ENCODE measurements at regions not wholly inside any gene's neighbourhood (a gene's known extent, or its start where the extent isn't known, plus 50 kb on each side); places are given as distances from the start of the nearest gene placed in this dataset.

DNA sequence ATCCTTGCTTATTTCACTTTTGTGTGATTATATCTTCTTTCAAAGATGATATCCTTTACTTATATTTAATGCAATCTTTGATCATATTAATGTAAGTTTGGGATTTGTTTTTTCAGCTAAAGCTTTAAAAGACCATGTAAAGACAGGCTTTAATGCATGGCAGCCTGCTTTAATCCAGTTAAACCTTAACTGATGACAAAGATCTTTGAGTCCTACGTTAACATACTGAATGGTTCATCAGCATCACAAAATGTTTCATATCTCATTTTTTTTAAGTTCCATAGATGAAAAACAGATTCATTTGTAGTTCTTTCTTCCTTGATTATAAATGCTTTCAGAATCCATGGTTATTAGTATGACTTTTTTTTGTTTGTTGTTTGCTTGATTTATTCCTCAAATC, 1102.8 kb downstream of the FSTL5 start:
- TF ChIP-seq, protein P1, sequence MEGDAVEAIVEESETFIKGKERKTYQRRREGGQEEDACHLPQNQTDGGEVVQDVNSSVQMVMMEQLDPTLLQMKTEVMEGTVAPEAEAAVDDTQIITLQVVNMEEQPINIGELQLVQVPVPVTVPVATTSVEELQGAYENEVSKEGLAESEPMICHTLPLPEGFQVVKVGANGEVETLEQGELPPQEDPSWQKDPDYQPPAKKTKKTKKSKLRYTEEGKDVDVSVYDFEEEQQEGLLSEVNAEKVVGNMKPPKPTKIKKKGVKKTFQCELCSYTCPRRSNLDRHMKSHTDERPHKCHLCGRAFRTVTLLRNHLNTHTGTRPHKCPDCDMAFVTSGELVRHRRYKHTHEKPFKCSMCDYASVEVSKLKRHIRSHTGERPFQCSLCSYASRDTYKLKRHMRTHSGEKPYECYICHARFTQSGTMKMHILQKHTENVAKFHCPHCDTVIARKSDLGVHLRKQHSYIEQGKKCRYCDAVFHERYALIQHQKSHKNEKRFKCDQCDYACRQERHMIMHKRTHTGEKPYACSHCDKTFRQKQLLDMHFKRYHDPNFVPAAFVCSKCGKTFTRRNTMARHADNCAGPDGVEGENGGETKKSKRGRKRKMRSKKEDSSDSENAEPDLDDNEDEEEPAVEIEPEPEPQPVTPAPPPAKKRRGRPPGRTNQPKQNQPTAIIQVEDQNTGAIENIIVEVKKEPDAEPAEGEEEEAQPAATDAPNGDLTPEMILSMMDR (conservative IDR thresholded peaks at IDR 0.05; ENCODE audit: low read depth, low read length) = no peak
- no peak for DNase-seq (ENCODE audit: low read depth)
- no peak overlapping the region for H3K4me3 ChIP-seq (ENCODE audit: low read length)
